Endothelial cell of umbilical vein (primary cell): ENCODE measurements at regions not wholly inside any gene's neighbourhood (a gene's known extent, or its start where the extent isn't known, plus 50 kb on each side); places are given as distances from the start of the nearest gene placed in this dataset.

Experiments used
- BruUV-seq: library from RNA; stranded (reverse); fragments of 400-500 nt; replicated peaks from 2 replicates; lab custom pipeline; 2021; lab: Mats Ljungman, UMichigan
- CTCF ChIA-PET: fragments of 300-600, 350-600 bp; sonication (Branson Sonifier 250); formaldehyde crosslinking; loops from one replicate; lab custom pipeline; 2021; ENCODE audit warnings: antibody characterized with exemption, inconsistent platforms; lab: Charles Lee
- POLR2A ChIA-PET: fragments of 300-600, 350-600 bp; sonication (Branson Sonifier 250); formaldehyde crosslinking; loops from one replicate; lab custom pipeline; 2021; ENCODE audit warnings: antibody characterized with exemption, inconsistent platforms; lab: Charles Lee
- DNase-seq: peaks from one replicate; pipeline ENCODE4 v3.0.0-alpha.2; 2011; ENCODE audit warnings: low read depth, low spot score
- FAIRE-seq: peaks from 2 replicates; lab custom pipeline; 2011; peaks lifted over from hg19 to GRCh38; lab: Jason Lieb, UNC
- H2AFZ ChIP-seq: 2 replicates; pipeline ENCODE4 v1.6.0; 2012; ENCODE audit warnings: low read depth, low read length, control low read depth, inconsistent platforms
- H3K27ac ChIP-seq: 2 replicates; pipeline ENCODE4 v1.5.1; 2011; ENCODE audit warnings: low read depth, mild to moderate bottlenecking, control low read depth, low read length, moderate library complexity; ENCODE audit not compliant: insufficient read depth
- H3K27me3 ChIP-seq, 2 experiments: 2 replicates each; pipeline versions ENCODE4 v1.6.0 to v1.6.1; 2011; ENCODE audit warnings: low read length in 2 of 2, mixed read lengths in 1 of 2; ENCODE audit not compliant: control insufficient read depth in 2 of 2, insufficient read depth in 2 of 2
- H3K36me3 ChIP-seq, 2 experiments: 2 replicates in 1 of 2; 3 replicates in 1 of 2; pipeline ENCODE4 v1.5.1; 2011; ENCODE audit warnings: low read length in 2 of 2, mild to moderate bottlenecking in 1 of 2, moderate library complexity in 1 of 2; ENCODE audit not compliant: control insufficient read depth in 2 of 2, insufficient read depth in 2 of 2; ENCODE audit errors: extremely low read depth in 1 of 2
- H3K4me1 ChIP-seq: 3 replicates; pipeline ENCODE4 v1.5.1; 2011; ENCODE audit warnings: mild to moderate bottlenecking, low read length; ENCODE audit not compliant: control insufficient read depth, insufficient read depth; ENCODE audit errors: extremely low read depth
- H3K4me2 ChIP-seq: 2 replicates; pipeline ENCODE4 v1.6.1; 2011; ENCODE audit warnings: low read length, control low read depth, mixed read lengths; ENCODE audit not compliant: insufficient read depth
- H3K4me3 ChIP-seq, 3 experiments: fragments of 200-600 bp in 1 of 3; sonication (generic), shearing (Covaris generic) in 1 of 3; replicated peaks in 1 of 3; 2 replicates each; pipeline ENCODE4 v1.5.1; 2011 to 2016; ENCODE audit warnings: control low read depth in 3 of 3, low read length in 3 of 3, mild to moderate bottlenecking in 2 of 3, inconsistent platforms in 1 of 3, low read depth in 1 of 3, moderate library complexity in 1 of 3; ENCODE audit not compliant: insufficient read depth in 1 of 3
- H3K79me2 ChIP-seq: 2 replicates; pipeline ENCODE4 v1.6.0; 2012; ENCODE audit warnings: low read length, inconsistent platforms; ENCODE audit not compliant: control insufficient read depth, insufficient read depth
- H3K9ac ChIP-seq: replicated peaks from 2 replicates; pipeline ENCODE3; 2011; ENCODE audit warnings: low read length, control low read depth; ENCODE audit not compliant: insufficient read depth; ENCODE audit errors: extremely low read depth
- H3K9me1 ChIP-seq: replicated peaks from 3 replicates; pipeline ENCODE4 v1.6.0; 2011; ENCODE audit warnings: mild to moderate bottlenecking, low read length; ENCODE audit not compliant: control insufficient read depth, insufficient read depth; ENCODE audit errors: extremely low read depth
- H3K9me3 ChIP-seq: replicated peaks from 2 replicates; pipeline ENCODE4 v1.5.1; 2012; ENCODE audit warnings: low read length, inconsistent platforms; ENCODE audit not compliant: control insufficient read depth, insufficient read depth
- H4K20me1 ChIP-seq: replicated peaks from 2 replicates; pipeline ENCODE3; 2011; ENCODE audit warnings: mild to moderate bottlenecking, low read length; ENCODE audit not compliant: control insufficient read depth, insufficient read depth; ENCODE audit errors: extremely low read depth
- EZH2 ChIP-seq: IDR thresholded peaks from 2 replicates; pipeline ENCODE4 v1.6.1; 2012; ENCODE audit warnings: borderline replicate concordance, low read depth, mild to moderate bottlenecking, moderate library complexity, low read length, inconsistent platforms; ENCODE audit not compliant: severe bottlenecking
- FOS ChIP-seq: IDR thresholded peaks from 2 replicates; pipeline ENCODE4 v1.6.1; 2011; ENCODE audit warnings: mild to moderate bottlenecking, low read length, moderate library complexity, borderline replicate concordance; ENCODE audit not compliant: insufficient read depth
- GATA2 ChIP-seq: IDR thresholded peaks from 2 replicates; pipeline ENCODE4 v1.7.0; 2011; ENCODE audit warnings: low read depth, mild to moderate bottlenecking, moderate library complexity, mixed read lengths, low read length; ENCODE audit not compliant: insufficient read length, insufficient read depth
- JUN ChIP-seq: IDR thresholded peaks from 2 replicates; pipeline ENCODE4 v1.6.1; 2011; ENCODE audit warnings: borderline replicate concordance, low read depth; ENCODE audit not compliant: insufficient read length, insufficient read depth
- MYC ChIP-seq: IDR thresholded peaks from one replicate; pipeline ENCODE4 v1.6.1; 2011; ENCODE audit warnings: mild to moderate bottlenecking, low read depth, low read length
- POLR2A ChIP-seq: IDR thresholded peaks from 2 replicates; pipeline ENCODE4 v1.6.1; 2012; ENCODE audit warnings: low read depth, mild to moderate bottlenecking, control low read depth, low read length
- POLR2AphosphoS5 ChIP-seq: IDR thresholded peaks from 2 replicates; pipeline ENCODE4 v1.6.1; 2012; ENCODE audit warnings: low read depth, mild to moderate bottlenecking, control low read depth, low read length, moderate library complexity; ENCODE audit not compliant: insufficient read depth
- dilution Hi-C: fragments of 300-500 bp; cut with MboI; formaldehyde crosslinking; loops from one replicate; pipeline ENCODE4 v1.15.0; 2019; ENCODE audit warnings: low sequenced_read_pairs; ENCODE audit not compliant: extremely low pct_ligation_motif_present
- intact Hi-C: fragments of 100-400 bp; cut with micrococcal nuclease; formaldehyde crosslinking; loops from one replicate; pipeline ENCODE4 v1.10.0; 2022
- TF ChIP-seq, protein P1 (sequence below): IDR thresholded peaks from 2 replicates; pipeline ENCODE4 v1.6.1; 2011; ENCODE audit not compliant: insufficient read depth, insufficient read length
- TF ChIP-seq, protein P2 (sequence below), 2 donors: IDR thresholded peaks; 1 replicate in 1 of 2; 2 replicates in 1 of 2; pipeline ENCODE4 v1.5.1; 2011; ENCODE audit warnings: low read length in 2 of 2, mild to moderate bottlenecking in 2 of 2, moderate library complexity in 2 of 2, control low read depth in 1 of 2, inconsistent platforms in 1 of 2, low read depth in 1 of 2; ENCODE audit not compliant: insufficient read depth in 1 of 2; ENCODE audit errors: extremely low read depth in 1 of 2

DNA sequence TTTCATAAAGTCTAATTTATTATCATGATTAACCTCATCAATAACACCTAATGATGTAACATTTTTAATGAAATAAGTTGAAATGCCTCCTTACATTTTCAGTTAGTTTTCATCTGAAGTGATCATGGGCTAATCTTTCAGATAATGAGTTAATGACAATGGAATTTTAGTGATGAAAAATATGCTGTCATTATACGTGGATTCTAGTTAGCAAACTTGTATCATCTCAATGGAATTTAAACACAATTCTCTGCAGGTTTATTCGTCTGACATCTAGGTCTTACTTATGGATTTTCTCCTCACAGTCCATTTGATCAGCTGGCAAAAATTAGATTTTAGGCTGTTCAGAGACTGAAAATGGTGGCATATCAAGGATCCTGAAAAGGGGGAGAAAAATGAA lies 885.0 kb downstream of the SLC4A3 start:
- no TSS peak for BruUV-seq
- no peaks in the 10 kb centered on the region for H3K27me3 ChIP-seq
- no peak overlapping the region for H2AFZ ChIP-seq
- H3K9me1 ChIP-seq: no peaks in the 10 kb centered on the region
- H3K9ac ChIP-seq: no peak overlapping the region
- no peak overlapping the region for H3K4me3 ChIP-seq
- TF ChIP-seq JUN (no peak), EZH2 (no peak), POLR2A (no peak), FOS (no peak), POLR2AphosphoS5 (no peak)
- TF ChIP-seq, protein P1, sequence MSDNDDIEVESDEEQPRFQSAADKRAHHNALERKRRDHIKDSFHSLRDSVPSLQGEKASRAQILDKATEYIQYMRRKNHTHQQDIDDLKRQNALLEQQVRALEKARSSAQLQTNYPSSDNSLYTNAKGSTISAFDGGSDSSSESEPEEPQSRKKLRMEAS: no peak
- dilution Hi-C loops: no loop called here
- no peaks in the 10 kb centered on the region for H3K9me3 ChIP-seq
- H3K4me2 ChIP-seq: no peak overlapping the region
- H3K27ac ChIP-seq: no peak overlapping the region
- H4K20me1 ChIP-seq: no peaks in the 10 kb centered on the region
- ChIA-PET CTCF (no interaction called here), POLR2A (no interaction called here)
- intact Hi-C loops: no loop called here
- no peak for DNase-seq
- no peaks in the 10 kb centered on the region for H3K36me3 ChIP-seq
- no peaks in the 10 kb centered on the region for H3K79me2 ChIP-seq
- no peaks in the 10 kb centered on the region for H3K4me1 ChIP-seq
- no peak for FAIRE-seq

DNA sequence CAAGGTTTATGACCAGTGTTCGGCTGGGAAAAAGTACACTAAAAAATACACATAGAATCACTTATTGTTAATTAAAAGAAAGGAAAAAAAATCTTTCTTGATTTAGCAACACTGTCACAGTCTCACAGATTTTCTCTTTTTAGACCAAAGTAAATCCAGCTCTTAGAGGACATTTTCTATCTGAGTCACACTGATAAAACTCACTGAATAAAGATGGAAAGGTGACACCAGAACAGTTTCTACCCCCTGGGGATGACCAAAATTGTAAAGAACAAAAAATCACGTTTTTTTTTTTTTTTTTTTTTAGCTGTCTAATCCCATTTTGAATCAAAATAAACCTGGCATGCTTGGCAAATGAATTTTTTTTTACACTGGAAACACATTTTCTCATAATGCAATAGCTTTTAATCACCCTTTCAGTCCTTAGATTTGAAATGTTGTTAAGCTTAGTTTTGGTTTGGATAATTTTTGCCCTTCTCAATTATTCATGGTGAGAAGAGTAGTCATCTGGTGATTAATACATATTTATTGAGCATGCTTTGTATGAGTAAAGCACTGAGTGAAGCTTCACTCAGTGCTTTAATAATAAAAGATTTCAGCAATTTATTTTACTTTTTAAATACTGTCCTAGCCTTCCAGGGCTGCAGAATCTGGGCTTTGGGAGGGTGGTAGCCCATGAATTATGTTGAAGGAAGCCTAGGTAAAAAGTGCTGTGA lies 886.3 kb downstream of the SLC4A3 start:
- POLR2A ChIA-PET: no interaction called here
- CTCF ChIA-PET: interaction anchor here (1.2 kb wide), 1 partner anchor 13 kb away, joined by 5 read pairs; no protein-coding TSS in a partner anchor
- H3K79me2 ChIP-seq: no peaks in the 10 kb centered on the region
- DNase-seq: no peak
- H3K9me3 ChIP-seq: no peaks in the 10 kb centered on the region
- no peak for TF ChIP-seq POLR2A
- TF ChIP-seq JUN: no peak
- TF ChIP-seq POLR2AphosphoS5: no peak
- TF ChIP-seq EZH2: no peak
- TF ChIP-seq, protein P2, sequence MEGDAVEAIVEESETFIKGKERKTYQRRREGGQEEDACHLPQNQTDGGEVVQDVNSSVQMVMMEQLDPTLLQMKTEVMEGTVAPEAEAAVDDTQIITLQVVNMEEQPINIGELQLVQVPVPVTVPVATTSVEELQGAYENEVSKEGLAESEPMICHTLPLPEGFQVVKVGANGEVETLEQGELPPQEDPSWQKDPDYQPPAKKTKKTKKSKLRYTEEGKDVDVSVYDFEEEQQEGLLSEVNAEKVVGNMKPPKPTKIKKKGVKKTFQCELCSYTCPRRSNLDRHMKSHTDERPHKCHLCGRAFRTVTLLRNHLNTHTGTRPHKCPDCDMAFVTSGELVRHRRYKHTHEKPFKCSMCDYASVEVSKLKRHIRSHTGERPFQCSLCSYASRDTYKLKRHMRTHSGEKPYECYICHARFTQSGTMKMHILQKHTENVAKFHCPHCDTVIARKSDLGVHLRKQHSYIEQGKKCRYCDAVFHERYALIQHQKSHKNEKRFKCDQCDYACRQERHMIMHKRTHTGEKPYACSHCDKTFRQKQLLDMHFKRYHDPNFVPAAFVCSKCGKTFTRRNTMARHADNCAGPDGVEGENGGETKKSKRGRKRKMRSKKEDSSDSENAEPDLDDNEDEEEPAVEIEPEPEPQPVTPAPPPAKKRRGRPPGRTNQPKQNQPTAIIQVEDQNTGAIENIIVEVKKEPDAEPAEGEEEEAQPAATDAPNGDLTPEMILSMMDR (IDR thresholded peaks at IDR 0.05; ENCODE audit: extremely low read depth in 1 of 2, insufficient read depth in 1 of 2, low read depth in 1 of 2, low read length in 2 of 2): no peak
- TF ChIP-seq, protein P1: no peak
- no peak for TF ChIP-seq FOS
- no peak for TF ChIP-seq GATA2
- TF ChIP-seq MYC: no peak
- dilution Hi-C loops (no loop called here), intact Hi-C loops (no loop called here)
- H3K27me3 ChIP-seq: no peaks in the 10 kb centered on the region
- H3K4me2 ChIP-seq: no peak overlapping the region
- no peaks in the 10 kb centered on the region for H3K4me1 ChIP-seq
- BruUV-seq: no TSS peak
- H3K9me1 ChIP-seq: no peaks in the 10 kb centered on the region
- H3K9ac ChIP-seq: no peak overlapping the region
- H3K36me3 ChIP-seq: no peaks in the 10 kb centered on the region
- no peak overlapping the region for H3K27ac ChIP-seq
- no peaks in the 10 kb centered on the region for H4K20me1 ChIP-seq
- FAIRE-seq: no peak
- H3K4me3 ChIP-seq: no peak overlapping the region
- no peak overlapping the region for H2AFZ ChIP-seq
